Ascending aorta (tissue), 2 donors: ENCODE measurements at regions not wholly inside any gene's neighbourhood (a gene's known extent, or its start where the extent isn't known, plus 50 kb on each side); places are given as distances from the start of the nearest gene placed in this dataset.

Experiments used
- DNase-seq, 2 donors: peaks; one replicate each; pipeline ENCODE4 v3.0.0-alpha.2; 2019; ENCODE audit warnings: low spot score in 2 of 2
- H3K27ac ChIP-seq, 2 donors: fragments of 200-600 bp; sonication (generic); one replicate each; pipeline ENCODE4 v1.5.1; 2016 to 2017; ENCODE audit warnings: mild to moderate bottlenecking in 1 of 2
- H3K27me3 ChIP-seq: fragments of 200-600 bp; sonication (generic); one replicate; pipeline ENCODE4 v1.5.1; 2017
- H3K36me3 ChIP-seq, 2 donors: fragments of 200-600 bp; sonication (generic); one replicate each; pipeline ENCODE4 v1.5.1; 2016
- H3K4me1 ChIP-seq, 2 donors: fragments of 200-600 bp; sonication (generic); one replicate each; pipeline ENCODE4 v1.5.1; 2016 to 2017; ENCODE audit warnings: mild to moderate bottlenecking in 1 of 2
- H3K4me3 ChIP-seq, 2 donors: fragments of 200-600 bp; sonication (generic); one replicate each; pipeline ENCODE4 v1.5.1; 2016 to 2017; ENCODE audit warnings: mild to moderate bottlenecking in 1 of 2
- H3K9me3 ChIP-seq, 2 donors: fragments of 200-600 bp; sonication (generic); one replicate each; pipeline ENCODE4 v1.5.1; 2016
- CTCF ChIP-seq, 3 experiments: fragments of 200-600 bp in 2 of 3; fragments of 450-650 bp in 1 of 3; sonication (generic) in 2 of 3; IDR thresholded peaks; one replicate each; pipeline ENCODE4 v1.5.1; 2016 to 2019; ENCODE audit warnings: antibody characterized with exemption in 3 of 3, mild to moderate bottlenecking in 1 of 3, moderate library complexity in 1 of 3
- intact Hi-C: fragments of 100-400 bp; cut with DNase I; formaldehyde crosslinking; loops from one replicate; pipeline ENCODE4 v1.15.1; 2023

- Histone ChIP-seq H3K4me3 (no peak overlapping the region), H3K4me1 (no peaks in the 10 kb centered on the region), H3K27me3 (no peaks in the 10 kb centered on the region), H3K36me3 (no peaks in the 10 kb centered on the region), H3K9me3 (no peaks in the 10 kb centered on the region), H3K27ac (no peak overlapping the region)
- DNase-seq, result no peak
- intact Hi-C loops, result no loop called here
- no peak for TF ChIP-seq CTCF (IDR thresholded peaks at IDR 0.05)
Measured at GRCh38 chr10:64952042-64952441, 1430.8 kb downstream of the REEP3 start.

GRCh38 chr10:64956441-64956840 lies 1435.2 kb downstream of the REEP3 start:
- no peaks in the 10 kb centered on the region for H3K9me3 ChIP-seq
- no peak for DNase-seq
- H3K27ac ChIP-seq, result no peak overlapping the region
- H3K36me3 ChIP-seq, result no peaks in the 10 kb centered on the region
- H3K4me1 ChIP-seq, result no peaks in the 10 kb centered on the region
- TF ChIP-seq CTCF (IDR thresholded peaks at IDR 0.05), result no peak
- no peak overlapping the region for H3K4me3 ChIP-seq
- H3K27me3 ChIP-seq, result no peaks in the 10 kb centered on the region
- intact Hi-C loops, result no loop called here

- Histone ChIP-seq H3K4me1 (no peaks in the 10 kb centered on the region), H3K36me3 (no peaks in the 10 kb centered on the region), H3K27ac (no peak overlapping the region), H3K9me3 (no peaks in the 10 kb centered on the region), H3K27me3 (no peaks in the 10 kb centered on the region), H3K4me3 (no peak overlapping the region)
- TF ChIP-seq CTCF (IDR thresholded peaks at IDR 0.05), result no peak
- intact Hi-C loops, result no loop called here
- no peak for DNase-seq
Measured at GRCh38 chr10:64959116-64959515, 1437.9 kb downstream of the REEP3 start.

- intact Hi-C loops, result no loop called here
- H3K9me3 ChIP-seq, result no peaks in the 10 kb centered on the region
- TF ChIP-seq CTCF (IDR thresholded peaks at IDR 0.05), result no peak
- no peak for DNase-seq
- H3K4me3 ChIP-seq, result no peak overlapping the region
- no peaks in the 10 kb centered on the region for H3K36me3 ChIP-seq
- H3K27me3 ChIP-seq, result no peaks in the 10 kb centered on the region
- H3K27ac ChIP-seq, result no peak overlapping the region
- no peaks in the 10 kb centered on the region for H3K4me1 ChIP-seq
Measured at GRCh38 chr10:64959883-64960282, 1438.7 kb downstream of the REEP3 start.

GRCh38 chr10:64973391-64973790 lies 1452.2 kb downstream of the REEP3 start:
- no peaks in the 10 kb centered on the region for H3K4me1 ChIP-seq
- H3K9me3 ChIP-seq, result no peaks in the 10 kb centered on the region
- H3K36me3 ChIP-seq, result no peaks in the 10 kb centered on the region
- no peaks in the 10 kb centered on the region for H3K27me3 ChIP-seq
- H3K27ac ChIP-seq, result no peak overlapping the region
- intact Hi-C loops, result no loop called here
- no peak for TF ChIP-seq CTCF (IDR thresholded peaks at IDR 0.05)
- no peak overlapping the region for H3K4me3 ChIP-seq
- DNase-seq, result no peak

- Histone ChIP-seq H3K27ac (no peak overlapping the region), H3K27me3 (no peaks in the 10 kb centered on the region), H3K4me1 (no peaks in the 10 kb centered on the region), H3K4me3 (no peak overlapping the region), H3K36me3 (no peaks in the 10 kb centered on the region), H3K9me3 (no peaks in the 10 kb centered on the region)
- TF ChIP-seq CTCF (IDR thresholded peaks at IDR 0.05), result no peak
- no peak for DNase-seq
- intact Hi-C loops, result no loop called here
Measured at GRCh38 chr10:64976150-64976549, 1454.9 kb downstream of the REEP3 start.
